HL-60 (cell line): ENCODE measurements at regions not wholly inside any gene's neighbourhood (a gene's known extent, or its start where the extent isn't known, plus 50 kb on each side); places are given as distances from the start of the nearest gene placed in this dataset.

Experiments
- GABPA ChIP-seq: IDR thresholded peaks from 2 replicates; pipeline ENCODE4 v1.6.1; 2012; ENCODE audit warnings: low read depth
- POLR2AphosphoS5 ChIP-seq: IDR thresholded peaks from 2 replicates; pipeline ENCODE4 v1.6.1; 2012; ENCODE audit warnings: low read depth
- SPI1 ChIP-seq: IDR thresholded peaks from 2 replicates; pipeline ENCODE4 v1.6.1; 2012; ENCODE audit warnings: low read depth, mild to moderate bottlenecking, borderline replicate concordance
- TF ChIP-seq, protein P1 (sequence below): IDR thresholded peaks from 2 replicates; pipeline ENCODE4 v1.6.1; 2012; ENCODE audit warnings: low read depth; ENCODE audit not compliant: insufficient replicate concordance
- TF ChIP-seq, protein P2 (sequence below): IDR thresholded peaks from one replicate; pipeline ENCODE4 v1.5.1; 2011; ENCODE audit warnings: low read length, control low read depth, inconsistent platforms; ENCODE audit not compliant: insufficient read depth

DNA sequence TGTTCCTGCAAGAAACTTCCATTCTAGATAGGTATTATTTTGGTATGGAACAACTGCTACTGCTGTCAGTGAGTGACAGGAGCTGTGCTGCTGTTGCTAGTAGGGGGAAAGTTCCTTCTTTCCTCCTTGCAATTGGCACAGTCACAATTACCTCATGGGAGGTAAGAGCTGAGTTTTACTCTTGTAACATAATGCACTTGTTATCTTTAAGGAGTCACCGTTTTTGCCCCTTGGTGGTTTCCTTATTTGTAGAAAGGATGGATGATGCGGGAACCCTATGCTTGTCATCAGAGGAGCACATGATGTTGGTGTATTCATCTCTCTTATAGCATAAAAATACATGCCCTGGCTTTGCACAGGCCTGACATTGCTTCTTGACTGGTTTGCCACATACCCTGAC, 234.7 kb upstream of the NPY start:
- TF ChIP-seq, protein P1, sequence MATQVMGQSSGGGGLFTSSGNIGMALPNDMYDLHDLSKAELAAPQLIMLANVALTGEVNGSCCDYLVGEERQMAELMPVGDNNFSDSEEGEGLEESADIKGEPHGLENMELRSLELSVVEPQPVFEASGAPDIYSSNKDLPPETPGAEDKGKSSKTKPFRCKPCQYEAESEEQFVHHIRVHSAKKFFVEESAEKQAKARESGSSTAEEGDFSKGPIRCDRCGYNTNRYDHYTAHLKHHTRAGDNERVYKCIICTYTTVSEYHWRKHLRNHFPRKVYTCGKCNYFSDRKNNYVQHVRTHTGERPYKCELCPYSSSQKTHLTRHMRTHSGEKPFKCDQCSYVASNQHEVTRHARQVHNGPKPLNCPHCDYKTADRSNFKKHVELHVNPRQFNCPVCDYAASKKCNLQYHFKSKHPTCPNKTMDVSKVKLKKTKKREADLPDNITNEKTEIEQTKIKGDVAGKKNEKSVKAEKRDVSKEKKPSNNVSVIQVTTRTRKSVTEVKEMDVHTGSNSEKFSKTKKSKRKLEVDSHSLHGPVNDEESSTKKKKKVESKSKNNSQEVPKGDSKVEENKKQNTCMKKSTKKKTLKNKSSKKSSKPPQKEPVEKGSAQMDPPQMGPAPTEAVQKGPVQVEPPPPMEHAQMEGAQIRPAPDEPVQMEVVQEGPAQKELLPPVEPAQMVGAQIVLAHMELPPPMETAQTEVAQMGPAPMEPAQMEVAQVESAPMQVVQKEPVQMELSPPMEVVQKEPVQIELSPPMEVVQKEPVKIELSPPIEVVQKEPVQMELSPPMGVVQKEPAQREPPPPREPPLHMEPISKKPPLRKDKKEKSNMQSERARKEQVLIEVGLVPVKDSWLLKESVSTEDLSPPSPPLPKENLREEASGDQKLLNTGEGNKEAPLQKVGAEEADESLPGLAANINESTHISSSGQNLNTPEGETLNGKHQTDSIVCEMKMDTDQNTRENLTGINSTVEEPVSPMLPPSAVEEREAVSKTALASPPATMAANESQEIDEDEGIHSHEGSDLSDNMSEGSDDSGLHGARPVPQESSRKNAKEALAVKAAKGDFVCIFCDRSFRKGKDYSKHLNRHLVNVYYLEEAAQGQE, result no peak
- TF ChIP-seq, protein P2, sequence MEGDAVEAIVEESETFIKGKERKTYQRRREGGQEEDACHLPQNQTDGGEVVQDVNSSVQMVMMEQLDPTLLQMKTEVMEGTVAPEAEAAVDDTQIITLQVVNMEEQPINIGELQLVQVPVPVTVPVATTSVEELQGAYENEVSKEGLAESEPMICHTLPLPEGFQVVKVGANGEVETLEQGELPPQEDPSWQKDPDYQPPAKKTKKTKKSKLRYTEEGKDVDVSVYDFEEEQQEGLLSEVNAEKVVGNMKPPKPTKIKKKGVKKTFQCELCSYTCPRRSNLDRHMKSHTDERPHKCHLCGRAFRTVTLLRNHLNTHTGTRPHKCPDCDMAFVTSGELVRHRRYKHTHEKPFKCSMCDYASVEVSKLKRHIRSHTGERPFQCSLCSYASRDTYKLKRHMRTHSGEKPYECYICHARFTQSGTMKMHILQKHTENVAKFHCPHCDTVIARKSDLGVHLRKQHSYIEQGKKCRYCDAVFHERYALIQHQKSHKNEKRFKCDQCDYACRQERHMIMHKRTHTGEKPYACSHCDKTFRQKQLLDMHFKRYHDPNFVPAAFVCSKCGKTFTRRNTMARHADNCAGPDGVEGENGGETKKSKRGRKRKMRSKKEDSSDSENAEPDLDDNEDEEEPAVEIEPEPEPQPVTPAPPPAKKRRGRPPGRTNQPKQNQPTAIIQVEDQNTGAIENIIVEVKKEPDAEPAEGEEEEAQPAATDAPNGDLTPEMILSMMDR, result no peak
- no peak for TF ChIP-seq SPI1
- TF ChIP-seq GABPA, result no peak
- TF ChIP-seq POLR2AphosphoS5, result no peak
